ENCODE measurements at regions not wholly inside any gene's neighbourhood (a gene's known extent, or its start where the extent isn't known, plus 50 kb on each side); places are given as distances from the start of the nearest gene placed in this dataset.
"Not testable (repeated sequence)": the region's sequence is repeated elsewhere in the genome, so short reads cannot be mapped to it uniquely, and the experiment has no call there.

GRCh38 chr5:33073881-33074327 is 362.8 kb downstream of the NPR3 start:
- no peak for DNase-seq

GRCh38 chr5:33074548-33074947 is 363.4 kb downstream of the NPR3 start:
- DNase-seq = no peak

GRCh38 chr5:33075731-33076130 is 364.6 kb downstream of the NPR3 start:
- DNase-seq = no peak

GRCh38 chr5:33079548-33079947 is 361.2 kb upstream of the TARS1 start:
- DNase-seq = no peak

GRCh38 chr5:33080287-33080686 is 360.5 kb upstream of the TARS1 start:
- no peak for DNase-seq

GRCh38 chr5:33088176-33088575 is 352.6 kb upstream of the TARS1 start:
- no peak for DNase-seq

- no peak for DNase-seq
Observed at GRCh38 chr5:33091571-33092363, 349.0 kb upstream of the TARS1 start.

- no peak for DNase-seq
Observed at GRCh38 chr5:33092719-33093118, 348.0 kb upstream of the TARS1 start.

GRCh38 chr5:33102551-33102950 is 338.2 kb upstream of the TARS1 start:
- DNase-seq = no peak

GRCh38 chr5:33105521-33105941 is 335.2 kb upstream of the TARS1 start:
- no peak for DNase-seq

- DNase-seq = not testable (repeated sequence)
Observed at GRCh38 chr5:33110496-33110895, 330.3 kb upstream of the TARS1 start.

GRCh38 chr5:33114361-33114760 is 326.4 kb upstream of the TARS1 start:
- no peak for DNase-seq

- DNase-seq = no peak
Observed at GRCh38 chr5:33115467-33115866, 325.3 kb upstream of the TARS1 start.

- DNase-seq = no peak
Observed at GRCh38 chr5:33118761-33119415, 321.9 kb upstream of the TARS1 start.

- no peak for DNase-seq
Observed at GRCh38 chr5:33120671-33121070, 320.1 kb upstream of the TARS1 start.

- DNase-seq = no peak
Observed at GRCh38 chr5:33129309-33129708, 311.5 kb upstream of the TARS1 start.

GRCh38 chr5:33136785-33137184 is 304.0 kb upstream of the TARS1 start:
- no peak for DNase-seq

- DNase-seq = not testable (repeated sequence)
Observed at GRCh38 chr5:33138145-33138544, 302.6 kb upstream of the TARS1 start.

- no peak for DNase-seq
Observed at GRCh38 chr5:33143405-33144123, 297.2 kb upstream of the TARS1 start.

- DNase-seq = no peak
Observed at GRCh38 chr5:33146881-33147280, 293.9 kb upstream of the TARS1 start.

- no peak for DNase-seq
Observed at GRCh38 chr5:33148076-33148513, 292.7 kb upstream of the TARS1 start.

GRCh38 chr5:33153372-33153771 is 287.4 kb upstream of the TARS1 start:
- no peak for DNase-seq

- no peak for DNase-seq
Observed at GRCh38 chr5:33153831-33154230, 286.9 kb upstream of the TARS1 start.

- no peak for DNase-seq
Observed at GRCh38 chr5:33160871-33161270, 279.9 kb upstream of the TARS1 start.
